Psoas muscle (tissue), 7 donors: ENCODE measurements at regions not wholly inside any gene's neighbourhood (a gene's known extent, or its start where the extent isn't known, plus 50 kb on each side); places are given as distances from the start of the nearest gene placed in this dataset.

Source experiments
- ATAC-seq, 4 donors: fragments of 200-7000 bp; cut with Tn5 transposase; one replicate each; pipeline ENCODE4 v1.9.1; 2020; ENCODE audit warnings: moderate library complexity in 3 of 4, mild to moderate bottlenecking in 2 of 4
- DNase-seq, 2 donors: peaks; one replicate each; pipeline ENCODE4 v3.0.0-alpha.2; 2020
- H3K27ac ChIP-seq: fragments of 200-600 bp; one replicate; pipeline ENCODE4 v1.8.0; 2022
- H3K27me3 ChIP-seq, 3 donors: fragments of 200-600 bp in 1 of 3; one replicate each; pipeline versions ENCODE4 v1.6.1 to v1.8.0; 2013 to 2022; ENCODE audit warnings: low read length in 2 of 3, mild to moderate bottlenecking in 2 of 3, moderate library complexity in 1 of 3; ENCODE audit not compliant: insufficient read depth in 3 of 3
- H3K36me3 ChIP-seq, 2 donors: fragments of 200-600 bp in 1 of 2; one replicate each; pipeline versions ENCODE4 v1.6.1 to v1.8.0; 2013 to 2022; ENCODE audit warnings: low read depth in 1 of 2, mild to moderate bottlenecking in 1 of 2, moderate library complexity in 1 of 2; ENCODE audit not compliant: insufficient read depth in 1 of 2
- H3K4me1 ChIP-seq: fragments of 200-600 bp; one replicate; pipeline ENCODE4 v1.8.0; 2022
- H3K4me3 ChIP-seq: fragments of 200-600 bp; one replicate; pipeline ENCODE4 v1.8.0; 2022; ENCODE audit warnings: mild to moderate bottlenecking
- H3K9me3 ChIP-seq: fragments of 200-600 bp; one replicate; pipeline ENCODE4 v1.8.0; 2022
- CTCF ChIP-seq: fragments of 200-600 bp; IDR thresholded peaks from one replicate; pipeline ENCODE4 v1.8.0; 2022; ENCODE audit warnings: antibody characterized with exemption
- WGBS, 3 donors: extraction: QIAGEN DNeasy Blood & Tissue Kit; methylation state at CpG; one replicate each; pipeline versions ENCODE4 v1.1.6 to v1.1.7; 2013; 5-methylcytosine and 5-hydroxymethylcytosine counted together
- intact Hi-C, 2 donors: fragments of 100-400 bp; cut with DNase I; formaldehyde crosslinking; loops; one replicate each; pipeline versions ENCODE4 v1.11.0 to v1.14.2; 2022
- donor health status: healthy with polysubstance abuse.
- donor health status: DM: no; HTN: no; CAD: no; lungs with moderate emphysema.
- donor health status: Bipolar disorder and iron deficiency.
- donor health status: healthy.
- donor health status: DM: yes; HTN: yes; CAD: no.
- donor health status: DM: no; HTN: no; CAD: no.
- donor health status: DM: yes; HTN: yes; CAD: no.

- Histone ChIP-seq H3K4me1 (peaks cover 18% of the 10 kb centered on the region), H3K27ac (no peak overlapping the region), H3K4me3 (no peak overlapping the region), H3K36me3 (no peaks in the 10 kb centered on the region), H3K9me3 (no peaks in the 10 kb centered on the region), H3K27me3 (no peaks in the 10 kb centered on the region)
- ATAC-seq (no peak), DNase-seq (no peak)
- intact Hi-C loops, result loop anchor here (2.0 to 5.0 kb wide), 4 partner anchors 60 to 245 kb away; partner anchors contain the start of gene HES1 (in 1 of the 2)
- 96 to 99% (median 99%) methylated on average over 4 of the region's 4 CpGs for WGBS, 3 donors
- no peak for TF ChIP-seq CTCF
Measured at GRCh38 chr3:194072691-194073279, 63.2 kb upstream of the HES1 start.

- Histone ChIP-seq H3K27me3 (no peaks in the 10 kb centered on the region), H3K27ac (no peak overlapping the region), H3K4me1 (peaks cover 18% of the 10 kb centered on the region), H3K36me3 (no peaks in the 10 kb centered on the region), H3K4me3 (no peak overlapping the region), H3K9me3 (no peaks in the 10 kb centered on the region)
- WGBS, 3 donors, result 92 to 94% (median 93%) methylated on average over 1 of the region's 1 CpG
- no peak for TF ChIP-seq CTCF
- DNase-seq (no peak), ATAC-seq (no peak)
- intact Hi-C loops, result loop anchor here (2.0 to 5.0 kb wide), 4 partner anchors 59 to 243 kb away; partner anchors contain the start of gene HES1 (in 1 of the 2)
Measured at GRCh38 chr3:194073926-194074325, 62.0 kb upstream of the HES1 start.

GRCh38 chr3:194075088-194075615 is 60.8 kb upstream of the HES1 start:
- no peak for TF ChIP-seq CTCF
- ATAC-seq, result no peak
- Histone ChIP-seq H3K27me3 (no peaks in the 10 kb centered on the region), H3K9me3 (no peaks in the 10 kb centered on the region), H3K4me3 (no peak overlapping the region), H3K27ac (no peak overlapping the region), H3K36me3 (no peaks in the 10 kb centered on the region), H3K4me1 (peaks cover 10% of the 10 kb centered on the region)
- intact Hi-C loops, result no loop called here
- 73 to 90% (median 80%) methylated on average over 6 of the region's 6 CpGs for WGBS, 3 donors
- DNase-seq, result no peak

GRCh38 chr3:194075802-194076460 is 60.0 kb upstream of the HES1 start:
- 76 to 86% (median 78%) methylated on average over 6 of the region's 6 CpGs for WGBS, 3 donors
- no peak for DNase-seq
- TF ChIP-seq CTCF, result no peak
- intact Hi-C loops, result no loop called here
- Histone ChIP-seq H3K27ac (no peak overlapping the region), H3K27me3 (no peaks in the 10 kb centered on the region), H3K4me1 (peaks cover 7% of the 10 kb centered on the region), H3K9me3 (no peaks in the 10 kb centered on the region), H3K36me3 (no peaks in the 10 kb centered on the region), H3K4me3 (no peak overlapping the region)
- ATAC-seq, result no peak
